Omental fat pad (tissue), 3 donors: ENCODE measurements at regions not wholly inside any gene's neighbourhood (a gene's known extent, or its start where the extent isn't known, plus 50 kb on each side); places are given as distances from the start of the nearest gene placed in this dataset.

ENCODE experiments used
- ATAC-seq: fragments of 150-250 bp; one replicate; pipeline ENCODE4 v1.9.1; 2016; ENCODE audit warnings: mild to moderate bottlenecking, moderate library complexity; ENCODE audit not compliant: low FRiP score
- DNase-seq: peaks from one replicate; pipeline ENCODE4 v3.0.0-alpha.2; 2019; ENCODE audit warnings: low spot score
- CTCF ChIP-seq, 3 donors: fragments of 450-650 bp; IDR thresholded peaks; one replicate each; pipeline ENCODE4 v1.5.1; 2016 to 2017; ENCODE audit warnings: antibody characterized with exemption in 3 of 3, mild to moderate bottlenecking in 3 of 3, moderate library complexity in 2 of 3

- DNase-seq (no peak), ATAC-seq (no peak)
- TF ChIP-seq CTCF (IDR thresholded peaks at IDR 0.05): no peak
Measured at GRCh38 chr5:155839251-155840037, 487.5 kb upstream of the SGCD start.

- TF ChIP-seq CTCF (IDR thresholded peaks at IDR 0.05): no peak
- DNase-seq: no peak
- ATAC-seq: no peak
Measured at GRCh38 chr5:155844542-155844941, 482.4 kb upstream of the SGCD start.

- ATAC-seq (no peak), DNase-seq (no peak)
Measured at GRCh38 chr5:155850370-155850769, 476.6 kb upstream of the SGCD start.

GRCh38 chr5:155866971-155867370, 460.0 kb upstream of the SGCD start:
- no peak for DNase-seq
- ATAC-seq: no peak
- no peak for TF ChIP-seq CTCF (IDR thresholded peaks at IDR 0.05)

More at GRCh38 chr5:155850370-155850769, 476.6 kb upstream of the SGCD start:
- no peak for TF ChIP-seq CTCF (IDR thresholded peaks at IDR 0.05)

- ATAC-seq: no peak
- TF ChIP-seq CTCF (IDR thresholded peaks at IDR 0.05): no peak
- DNase-seq: no peak
Measured at GRCh38 chr5:155867522-155868088, 459.4 kb upstream of the SGCD start.

GRCh38 chr5:155870636-155871035, 456.3 kb upstream of the SGCD start:
- DNase-seq (no peak), ATAC-seq (no peak)

More at GRCh38 chr5:155870636-155871035, 456.3 kb upstream of the SGCD start:
- TF ChIP-seq CTCF (IDR thresholded peaks at IDR 0.05): no peak
